ENCODE measurements at regions not wholly inside any gene's neighbourhood (a gene's known extent, or its start where the extent isn't known, plus 50 kb on each side); places are given as distances from the start of the nearest gene placed in this dataset.
"Not testable (repeated sequence)": the region's sequence is repeated elsewhere in the genome, so short reads cannot be mapped to it uniquely, and the experiment has no call there.

DNA sequence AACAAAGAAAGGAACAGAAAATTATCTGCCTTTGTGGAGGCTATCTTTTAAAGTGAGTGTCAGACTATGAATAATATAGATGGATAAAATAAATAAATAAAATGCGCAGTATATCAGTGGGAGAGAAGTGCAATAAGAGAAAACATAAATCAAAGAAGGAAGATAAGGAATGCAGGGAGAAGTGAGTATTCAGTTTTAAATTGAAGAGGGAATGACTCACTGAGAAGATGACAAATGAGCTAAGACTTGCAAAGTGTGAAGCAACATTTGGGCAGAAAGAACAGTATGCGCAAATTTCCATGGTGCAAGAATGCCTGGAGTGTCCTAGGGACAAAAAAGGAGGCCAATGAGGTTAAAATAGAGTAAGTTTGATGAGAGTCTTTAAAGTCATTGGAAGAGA lies 1300.1 kb upstream of the ALCAM start:
- TF ChIP-seq, protein P1, sequence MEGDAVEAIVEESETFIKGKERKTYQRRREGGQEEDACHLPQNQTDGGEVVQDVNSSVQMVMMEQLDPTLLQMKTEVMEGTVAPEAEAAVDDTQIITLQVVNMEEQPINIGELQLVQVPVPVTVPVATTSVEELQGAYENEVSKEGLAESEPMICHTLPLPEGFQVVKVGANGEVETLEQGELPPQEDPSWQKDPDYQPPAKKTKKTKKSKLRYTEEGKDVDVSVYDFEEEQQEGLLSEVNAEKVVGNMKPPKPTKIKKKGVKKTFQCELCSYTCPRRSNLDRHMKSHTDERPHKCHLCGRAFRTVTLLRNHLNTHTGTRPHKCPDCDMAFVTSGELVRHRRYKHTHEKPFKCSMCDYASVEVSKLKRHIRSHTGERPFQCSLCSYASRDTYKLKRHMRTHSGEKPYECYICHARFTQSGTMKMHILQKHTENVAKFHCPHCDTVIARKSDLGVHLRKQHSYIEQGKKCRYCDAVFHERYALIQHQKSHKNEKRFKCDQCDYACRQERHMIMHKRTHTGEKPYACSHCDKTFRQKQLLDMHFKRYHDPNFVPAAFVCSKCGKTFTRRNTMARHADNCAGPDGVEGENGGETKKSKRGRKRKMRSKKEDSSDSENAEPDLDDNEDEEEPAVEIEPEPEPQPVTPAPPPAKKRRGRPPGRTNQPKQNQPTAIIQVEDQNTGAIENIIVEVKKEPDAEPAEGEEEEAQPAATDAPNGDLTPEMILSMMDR (IDR thresholded peaks at IDR 0.05; ENCODE audit: control insufficient read depth, extremely low read depth, insufficient read depth): no peak
- no peak for DNase-seq (ENCODE audit: low read depth)

DNA sequence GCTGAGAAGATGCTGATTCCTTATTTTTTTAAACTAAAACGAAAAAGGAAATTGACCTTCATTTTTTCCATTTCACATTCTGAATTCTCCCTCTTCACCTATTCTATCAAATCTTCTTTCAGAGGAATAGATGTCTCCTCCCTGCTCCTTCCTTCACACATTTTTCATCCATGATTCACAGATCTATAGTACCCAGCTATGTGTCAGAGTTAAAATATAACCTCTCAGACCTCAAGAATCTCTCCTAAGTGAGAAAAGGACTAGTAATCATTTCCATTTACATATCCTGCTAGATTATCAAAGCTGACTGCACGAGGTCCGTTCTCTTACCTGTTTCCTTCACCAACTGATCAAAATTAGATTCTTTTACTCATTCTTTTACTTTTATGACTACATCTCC lies 1297.6 kb upstream of the ALCAM start:
- DNase-seq (ENCODE audit: low read depth): no peak
- H3K4me3 ChIP-seq (ENCODE audit: low read depth, low read length): no peak overlapping the region
- TF ChIP-seq, protein P1 (IDR thresholded peaks at IDR 0.05; ENCODE audit: control insufficient read depth, extremely low read depth, insufficient read depth): no peak

More for the DNA sequence above, 1300.1 kb upstream of the ALCAM start:
- no peak overlapping the region for H3K4me3 ChIP-seq (ENCODE audit: low read depth, low read length)

DNA sequence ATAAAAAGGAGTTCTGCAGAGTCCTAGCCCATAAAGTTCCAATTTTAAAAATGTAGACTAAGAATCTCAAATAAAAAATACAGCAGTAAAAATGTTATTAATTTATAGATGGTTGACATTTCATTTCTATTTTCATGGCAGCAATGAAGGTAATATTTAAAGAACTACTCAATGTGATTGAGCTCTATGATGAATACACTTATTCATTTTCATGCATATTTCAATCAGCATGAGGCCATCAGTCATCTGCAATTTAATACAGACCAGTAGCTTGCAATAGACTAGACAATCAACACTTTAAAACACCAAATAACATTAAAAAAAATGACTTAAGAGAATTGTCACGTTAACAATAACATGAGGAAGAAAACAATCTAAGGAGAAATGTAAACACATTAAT lies 1295.8 kb upstream of the ALCAM start:
- TF ChIP-seq, protein P1 (IDR thresholded peaks at IDR 0.05; ENCODE audit: control insufficient read depth, extremely low read depth, insufficient read depth): no peak
- no peak overlapping the region for H3K4me3 ChIP-seq (ENCODE audit: low read depth, low read length)
- DNase-seq (ENCODE audit: low read depth): no peak

DNA sequence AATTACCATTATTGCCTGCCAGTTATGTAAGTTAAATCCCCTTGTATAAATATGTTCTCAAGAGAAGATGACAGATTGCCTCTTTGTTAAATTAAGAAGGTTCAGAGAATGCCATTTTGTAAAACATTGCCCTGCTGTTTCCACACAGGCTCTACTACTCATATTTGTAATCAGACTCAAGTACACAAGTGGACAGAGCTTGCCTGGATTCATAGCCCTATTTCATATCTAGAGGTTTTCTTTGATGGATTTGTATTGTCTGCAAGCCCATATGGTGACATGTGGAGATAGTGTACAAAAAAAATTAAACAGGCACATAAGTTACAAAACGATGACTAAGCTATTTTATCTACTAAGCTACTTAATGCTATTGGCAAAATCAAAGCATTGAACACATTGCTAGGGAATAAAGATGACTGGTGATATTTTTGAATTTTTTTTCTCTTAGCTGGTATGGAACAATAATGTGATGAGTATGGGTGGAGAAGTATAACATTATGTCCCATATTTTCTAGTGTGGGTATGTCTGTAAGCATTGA lies 1286.6 kb upstream of the ALCAM start:
- no peak overlapping the region for H3K4me3 ChIP-seq (ENCODE audit: low read depth, low read length)
- TF ChIP-seq, protein P1 (IDR thresholded peaks at IDR 0.05; ENCODE audit: control insufficient read depth, extremely low read depth, insufficient read depth): no peak

DNA sequence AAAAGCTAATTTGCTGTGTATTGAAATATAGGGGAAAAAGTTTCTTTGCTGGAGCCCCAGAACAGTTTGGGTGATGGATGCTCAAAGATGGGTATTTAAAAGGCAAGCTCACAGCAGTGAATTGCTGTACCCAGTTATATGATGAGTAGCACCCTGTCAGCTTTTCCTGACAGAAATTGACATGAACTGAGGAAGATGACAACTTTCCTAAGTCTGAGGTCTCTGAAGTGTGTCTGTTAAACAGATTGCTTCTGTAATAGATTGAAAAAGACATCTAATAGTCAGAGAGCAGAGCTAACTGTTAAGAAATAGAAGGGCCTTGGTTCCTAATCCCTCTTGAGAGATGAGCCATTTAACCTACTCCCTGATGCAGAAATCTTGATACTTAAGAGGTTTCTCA lies 1278.0 kb upstream of the ALCAM start:
- no peak overlapping the region for H3K4me3 ChIP-seq (ENCODE audit: low read depth, low read length)
- TF ChIP-seq, protein P1 (IDR thresholded peaks at IDR 0.05; ENCODE audit: control insufficient read depth, extremely low read depth, insufficient read depth): no peak
- DNase-seq (ENCODE audit: low read depth): no peak

More for the DNA sequence above, 1286.6 kb upstream of the ALCAM start:
- no peak for DNase-seq (ENCODE audit: low read depth)

DNA sequence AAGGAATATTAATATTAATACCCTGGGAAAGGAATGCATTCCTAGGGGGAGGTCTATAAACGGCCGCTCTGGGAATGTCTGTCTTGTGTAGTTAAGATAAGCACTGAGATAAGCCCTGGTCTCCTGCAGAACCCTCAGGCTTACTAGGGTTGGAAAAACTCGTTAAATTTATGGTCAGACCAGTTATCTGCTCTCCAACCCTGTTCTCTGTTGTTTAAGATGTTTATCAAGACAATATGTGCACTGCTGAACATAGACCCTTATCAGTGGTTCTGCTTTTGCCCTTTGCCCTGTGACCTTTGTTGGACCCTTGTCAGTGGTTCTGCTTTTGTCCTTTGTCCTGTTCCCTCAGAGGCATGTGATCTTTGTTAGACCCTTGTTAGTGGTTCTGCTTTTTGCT lies 1276.7 kb upstream of the ALCAM start:
- not testable (repeated sequence) for H3K4me3 ChIP-seq (ENCODE audit: low read depth, low read length); DNase-seq (ENCODE audit: low read depth)

DNA sequence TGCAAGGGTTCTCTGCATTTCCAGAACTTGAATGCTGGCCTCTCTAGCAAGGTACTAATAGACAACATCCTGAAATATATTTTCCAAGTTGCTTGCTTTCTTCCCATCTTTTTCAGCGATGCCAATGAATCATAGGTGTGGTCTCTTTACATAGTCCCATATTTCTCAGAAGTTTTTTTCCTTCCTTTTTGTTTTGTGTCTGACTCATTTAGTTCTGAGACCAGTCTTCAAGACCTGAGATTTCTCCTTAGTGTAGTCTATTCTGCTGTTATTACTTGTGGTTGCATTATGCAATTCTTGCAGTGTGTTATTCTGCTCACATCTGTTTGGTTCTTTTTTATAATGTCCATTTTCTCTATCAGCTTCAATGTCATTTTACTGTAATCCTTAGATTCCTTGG lies 1265.0 kb upstream of the ALCAM start:
- TF ChIP-seq, protein P1 (IDR thresholded peaks at IDR 0.05; ENCODE audit: control insufficient read depth, extremely low read depth, insufficient read depth): no peak

More for the DNA sequence above, 1265.0 kb upstream of the ALCAM start:
- no peak for DNase-seq (ENCODE audit: low read depth)
- no peak overlapping the region for H3K4me3 ChIP-seq (ENCODE audit: low read depth, low read length)
